ENCODE measurements at regions not wholly inside any gene's neighbourhood (a gene's known extent, or its start where the extent isn't known, plus 50 kb on each side); places are given as distances from the start of the nearest gene placed in this dataset.

GRCh38 chr2:217505303-217505702 lies 497.5 kb downstream of the TNS1 start:
- no peak for TF ChIP-seq MYC (IDR thresholded peaks at IDR 0.05; ENCODE audit: low read depth, low read length)
- no peak for TF ChIP-seq MAX (IDR thresholded peaks at IDR 0.05; ENCODE audit: low read depth, low read length)
- TF ChIP-seq POLR2A (IDR thresholded peaks at IDR 0.05; ENCODE audit: extremely low read depth, insufficient read length) = no peak
- TF ChIP-seq CTCF (IDR thresholded peaks at IDR 0.05; ENCODE audit: low read depth, low read length) = no peak
- DNase-seq (ENCODE audit: low read depth) = no peak
- H3K4me3 ChIP-seq (ENCODE audit: low read depth, low read length) = no peak overlapping the region

- TF ChIP-seq CTCF (IDR thresholded peaks at IDR 0.05; ENCODE audit: low read depth, low read length) = no peak
- DNase-seq (ENCODE audit: low read depth) = no peak
- no peak overlapping the region for H3K4me3 ChIP-seq (ENCODE audit: low read depth, low read length)
Measured at GRCh38 chr2:217501887-217502286, 500.9 kb downstream of the TNS1 start.

- TF ChIP-seq POLR2A (IDR thresholded peaks at IDR 0.05; ENCODE audit: extremely low read depth, insufficient read length) (no peak), MYC (IDR thresholded peaks at IDR 0.05; ENCODE audit: low read depth, low read length) (no peak), MAX (IDR thresholded peaks at IDR 0.05; ENCODE audit: low read depth, low read length) (no peak), CTCF (IDR thresholded peaks at IDR 0.05; ENCODE audit: low read depth, low read length) (no peak)
- no peak for DNase-seq (ENCODE audit: low read depth)
Measured at GRCh38 chr2:217497843-217498377, 504.9 kb downstream of the TNS1 start.

GRCh38 chr2:217494557-217494956 lies 508.2 kb downstream of the TNS1 start:
- no peak overlapping the region for H3K4me3 ChIP-seq (ENCODE audit: low read depth, low read length)
- TF ChIP-seq CTCF (IDR thresholded peaks at IDR 0.05; ENCODE audit: low read depth, low read length) (no peak), MAX (IDR thresholded peaks at IDR 0.05; ENCODE audit: low read depth, low read length) (no peak), POLR2A (IDR thresholded peaks at IDR 0.05; ENCODE audit: extremely low read depth, insufficient read length) (no peak), MYC (IDR thresholded peaks at IDR 0.05; ENCODE audit: low read depth, low read length) (no peak)
- DNase-seq (ENCODE audit: low read depth) = peak; percentile 56

More at GRCh38 chr2:217497843-217498377, 504.9 kb downstream of the TNS1 start:
- H3K4me3 ChIP-seq (ENCODE audit: low read depth, low read length) = no peak overlapping the region

GRCh38 chr2:217491271-217491670 lies 511.5 kb downstream of the TNS1 start:
- no peak overlapping the region for H3K4me3 ChIP-seq (ENCODE audit: low read depth, low read length)
- DNase-seq (ENCODE audit: low read depth) = peak; percentile 14
- TF ChIP-seq CTCF (IDR thresholded peaks at IDR 0.05; ENCODE audit: low read depth, low read length) (no peak), MAX (IDR thresholded peaks at IDR 0.05; ENCODE audit: low read depth, low read length) (no peak), POLR2A (IDR thresholded peaks at IDR 0.05; ENCODE audit: extremely low read depth, insufficient read length) (no peak), MYC (IDR thresholded peaks at IDR 0.05; ENCODE audit: low read depth, low read length) (no peak)

Measured in NB4 (cell line).